NT2/D1 (cell line): ENCODE measurements at regions not wholly inside any gene's neighbourhood (a gene's known extent, or its start where the extent isn't known, plus 50 kb on each side); places are given as distances from the start of the nearest gene placed in this dataset.

ENCODE experiments used
- DNase-seq: peaks from one replicate; pipeline ENCODE4 v3.0.0-alpha.2; 2011; ENCODE audit warnings: low read depth, low spot score
- H3K27me3 ChIP-seq: 2 replicates; pipeline ENCODE4 v1.6.0; 2011; ENCODE audit warnings: mild to moderate bottlenecking; ENCODE audit not compliant: insufficient read length, insufficient read depth
- H3K36me3 ChIP-seq: 2 replicates; pipeline ENCODE4 v1.6.1; 2011; ENCODE audit warnings: mild to moderate bottlenecking, low read length, mixed read lengths; ENCODE audit not compliant: insufficient read depth, insufficient read length
- H3K4me1 ChIP-seq: 2 replicates; pipeline ENCODE4 v1.5.1; 2011; ENCODE audit not compliant: insufficient read depth, insufficient read length
- H3K4me3 ChIP-seq: 2 replicates; pipeline ENCODE4 v1.5.1; 2011; ENCODE audit warnings: low read depth; ENCODE audit not compliant: insufficient read length
- H3K9ac ChIP-seq: 2 replicates; pipeline ENCODE4 v1.6.0; 2011; ENCODE audit warnings: low read depth; ENCODE audit not compliant: insufficient read length
- H3K9me3 ChIP-seq: 2 replicates; pipeline ENCODE4 v1.5.1; 2011; ENCODE audit warnings: mild to moderate bottlenecking, low read length; ENCODE audit not compliant: insufficient read depth
- SUZ12 ChIP-seq: IDR thresholded peaks from 2 replicates; pipeline ENCODE4 v1.6.1; 2011; ENCODE audit not compliant: insufficient read length, insufficient read depth; ENCODE audit errors: extremely low read depth
- YY1 ChIP-seq: IDR thresholded peaks from 2 replicates; pipeline ENCODE4 v1.6.1; 2011; ENCODE audit not compliant: insufficient read length, insufficient read depth
- ZNF274 ChIP-seq: IDR thresholded peaks from 2 replicates; pipeline ENCODE4 v1.6.1; 2011; ENCODE audit warnings: mild to moderate bottlenecking, low read depth, low read length

GRCh38 chr18:76162886-76163285 lies 332.2 kb downstream of the ZNF516 start:
- H3K4me3 ChIP-seq = no peak overlapping the region
- DNase-seq = no peak
- H3K4me1 ChIP-seq = no peaks in the 10 kb centered on the region
- H3K36me3 ChIP-seq = no peaks in the 10 kb centered on the region
- TF ChIP-seq YY1 (no peak), ZNF274 (no peak), SUZ12 (no peak)
- H3K9me3 ChIP-seq = no peaks in the 10 kb centered on the region
- H3K27me3 ChIP-seq = no peaks in the 10 kb centered on the region
- H3K9ac ChIP-seq = no peak overlapping the region

- Histone ChIP-seq H3K36me3 (no peaks in the 10 kb centered on the region), H3K9ac (no peak overlapping the region), H3K4me3 (no peak overlapping the region), H3K9me3 (no peaks in the 10 kb centered on the region), H3K4me1 (no peaks in the 10 kb centered on the region), H3K27me3 (no peaks in the 10 kb centered on the region)
- no peak for TF ChIP-seq YY1
- TF ChIP-seq SUZ12 = no peak
- no peak for TF ChIP-seq ZNF274
- no peak for DNase-seq
Observed at GRCh38 chr18:76161983-76162382, 333.1 kb downstream of the ZNF516 start.

- H3K9ac ChIP-seq = no peak overlapping the region
- no peaks in the 10 kb centered on the region for H3K4me1 ChIP-seq
- no peaks in the 10 kb centered on the region for H3K27me3 ChIP-seq
- TF ChIP-seq ZNF274 = no peak
- no peak for TF ChIP-seq SUZ12
- no peak for TF ChIP-seq YY1
- no peaks in the 10 kb centered on the region for H3K9me3 ChIP-seq
- no peak overlapping the region for H3K4me3 ChIP-seq
- DNase-seq = no peak
- H3K36me3 ChIP-seq = no peaks in the 10 kb centered on the region
Observed at GRCh38 chr18:76153691-76154090, 341.4 kb downstream of the ZNF516 start.

GRCh38 chr18:76149734-76150133 lies 345.3 kb downstream of the ZNF516 start:
- no peaks in the 10 kb centered on the region for H3K9me3 ChIP-seq
- H3K27me3 ChIP-seq = no peaks in the 10 kb centered on the region
- DNase-seq = no peak
- H3K4me3 ChIP-seq = no peak overlapping the region
- H3K9ac ChIP-seq = no peak overlapping the region
- H3K4me1 ChIP-seq = no peaks in the 10 kb centered on the region
- H3K36me3 ChIP-seq = no peaks in the 10 kb centered on the region
- TF ChIP-seq YY1 (no peak), SUZ12 (no peak), ZNF274 (no peak)

GRCh38 chr18:76149284-76149683 lies 345.8 kb downstream of the ZNF516 start:
- Histone ChIP-seq H3K9ac (no peak overlapping the region), H3K27me3 (no peaks in the 10 kb centered on the region), H3K36me3 (no peaks in the 10 kb centered on the region), H3K4me1 (no peaks in the 10 kb centered on the region), H3K9me3 (no peaks in the 10 kb centered on the region), H3K4me3 (no peak overlapping the region)
- DNase-seq = no peak
- TF ChIP-seq ZNF274 = no peak
- no peak for TF ChIP-seq SUZ12
- TF ChIP-seq YY1 = no peak

GRCh38 chr18:76145521-76146376 lies 349.3 kb downstream of the ZNF516 start:
- no peak for DNase-seq
- H3K4me1 ChIP-seq = no peaks in the 10 kb centered on the region
- H3K4me3 ChIP-seq = no peak overlapping the region
- TF ChIP-seq YY1 (no peak), SUZ12 (no peak), ZNF274 (no peak)
- H3K9ac ChIP-seq = no peak overlapping the region
- no peaks in the 10 kb centered on the region for H3K9me3 ChIP-seq
- H3K36me3 ChIP-seq = no peaks in the 10 kb centered on the region
- H3K27me3 ChIP-seq = no peaks in the 10 kb centered on the region

GRCh38 chr18:76144844-76145243 lies 350.2 kb downstream of the ZNF516 start:
- Histone ChIP-seq H3K27me3 (no peaks in the 10 kb centered on the region), H3K9me3 (no peaks in the 10 kb centered on the region), H3K9ac (no peak overlapping the region), H3K4me3 (no peak overlapping the region), H3K4me1 (no peaks in the 10 kb centered on the region), H3K36me3 (no peaks in the 10 kb centered on the region)
- no peak for TF ChIP-seq SUZ12
- no peak for TF ChIP-seq ZNF274
- TF ChIP-seq YY1 = no peak
- no peak for DNase-seq
